Stimulated activated CD4-positive, alpha-beta T cell treated with anti-CD3 and anti-CD28 coated beads, Interleukin-2, amount 100 ng/mL, for 4 hours (primary cell): ENCODE measurements at regions not wholly inside any gene's neighbourhood (a gene's known extent, or its start where the extent isn't known, plus 50 kb on each side); places are given as distances from the start of the nearest gene placed in this dataset.
"Not testable (repeated sequence)": the region's sequence is repeated elsewhere in the genome, so short reads cannot be mapped to it uniquely, and the experiment has no call there.

ENCODE experiments used
- DNase-seq: peaks from one replicate; pipeline ENCODE4 v3.0.0-alpha.2; 2020; ENCODE audit warnings: low read depth

DNA sequence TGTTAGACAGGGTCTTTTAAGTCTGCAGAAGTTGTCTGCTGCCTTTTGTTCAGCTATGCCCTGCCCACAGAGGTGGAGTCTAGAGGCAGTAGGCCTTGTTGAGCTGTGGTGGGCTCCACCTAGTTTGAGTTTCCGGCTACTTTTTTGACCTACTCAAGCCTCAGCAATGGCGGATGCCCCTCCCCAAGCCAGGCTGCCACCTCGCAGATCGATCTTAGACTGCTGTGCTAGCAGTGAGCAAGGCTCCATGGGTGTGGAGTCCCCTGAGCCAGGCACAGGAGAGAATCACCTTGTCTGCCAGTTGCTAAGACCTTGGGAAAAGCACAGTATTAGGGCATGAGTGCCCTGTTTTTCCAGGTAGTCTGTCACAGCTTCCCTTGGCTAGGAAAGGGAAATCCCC, 664.6 kb upstream of the DPPA4 start:
- not testable (repeated sequence) for DNase-seq

GRCh38 chr3:110006913-110007312, 669.6 kb upstream of the DPPA4 start:
- no peak for DNase-seq

GRCh38 chr3:110015231-110015963, 678.1 kb upstream of the DPPA4 start:
- DNase-seq, result no peak

- DNase-seq, result no peak
Observed at GRCh38 chr3:110016235-110016815, 679.0 kb upstream of the DPPA4 start.

DNA sequence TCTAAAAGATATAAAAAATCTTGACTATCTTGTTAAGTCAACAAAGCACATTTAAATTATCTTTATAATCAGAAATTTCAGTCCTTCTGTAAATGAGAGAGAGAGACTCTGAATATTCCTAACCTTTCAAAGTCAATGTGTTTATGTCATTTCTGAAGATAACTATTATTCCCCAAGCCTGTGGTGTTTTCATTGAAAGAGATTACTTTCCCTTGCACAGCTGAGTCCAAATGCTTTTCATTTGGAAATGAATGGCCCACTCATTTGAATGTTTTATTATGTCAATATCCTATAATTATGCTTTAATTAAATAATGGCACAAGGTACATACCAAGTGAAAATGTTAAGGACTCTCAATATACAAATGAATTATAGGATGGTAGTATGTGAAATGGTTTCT, 680.0 kb upstream of the DPPA4 start:
- DNase-seq, result no peak

DNA sequence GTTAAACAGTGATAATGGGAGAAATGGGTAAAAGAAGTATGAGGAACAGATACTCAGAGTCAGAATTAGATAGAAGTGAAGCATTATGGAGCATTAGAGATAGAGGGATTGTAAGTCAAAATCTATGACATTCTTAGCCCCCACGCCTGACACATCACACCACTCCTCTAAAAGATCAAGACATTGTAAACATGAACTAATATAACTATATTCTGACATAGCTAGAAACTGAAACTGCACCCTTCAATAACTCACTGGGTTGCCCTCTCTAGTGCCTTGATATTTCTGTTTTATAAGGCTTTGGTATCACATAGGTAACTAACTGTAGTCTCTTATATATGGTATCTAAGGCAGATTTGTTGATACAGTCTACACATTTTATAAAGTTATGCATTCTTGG, 684.3 kb upstream of the DPPA4 start:
- DNase-seq, result no peak

- DNase-seq, result not testable (repeated sequence)
Observed at GRCh38 chr3:110023022-110023421, 685.7 kb upstream of the DPPA4 start.

DNA sequence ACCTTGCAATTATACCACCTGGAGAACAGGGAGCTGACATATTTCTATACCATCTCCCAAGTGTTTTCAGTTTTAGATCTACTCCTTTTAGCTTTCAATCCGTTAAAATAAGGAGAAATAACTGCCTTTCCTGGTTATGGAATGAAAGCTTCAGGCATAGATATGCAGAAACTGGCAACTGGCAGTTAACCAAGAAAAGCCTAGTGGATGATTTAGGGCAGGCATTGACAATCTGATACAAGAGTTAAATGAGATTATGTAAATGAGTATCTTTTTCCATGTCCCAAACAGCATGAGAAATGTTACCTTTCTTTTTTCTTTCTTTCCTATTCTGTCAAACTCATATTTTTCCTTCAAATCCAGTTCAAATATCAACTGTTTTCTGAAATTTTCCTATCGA, 689.1 kb upstream of the DPPA4 start:
- DNase-seq, result no peak

DNA sequence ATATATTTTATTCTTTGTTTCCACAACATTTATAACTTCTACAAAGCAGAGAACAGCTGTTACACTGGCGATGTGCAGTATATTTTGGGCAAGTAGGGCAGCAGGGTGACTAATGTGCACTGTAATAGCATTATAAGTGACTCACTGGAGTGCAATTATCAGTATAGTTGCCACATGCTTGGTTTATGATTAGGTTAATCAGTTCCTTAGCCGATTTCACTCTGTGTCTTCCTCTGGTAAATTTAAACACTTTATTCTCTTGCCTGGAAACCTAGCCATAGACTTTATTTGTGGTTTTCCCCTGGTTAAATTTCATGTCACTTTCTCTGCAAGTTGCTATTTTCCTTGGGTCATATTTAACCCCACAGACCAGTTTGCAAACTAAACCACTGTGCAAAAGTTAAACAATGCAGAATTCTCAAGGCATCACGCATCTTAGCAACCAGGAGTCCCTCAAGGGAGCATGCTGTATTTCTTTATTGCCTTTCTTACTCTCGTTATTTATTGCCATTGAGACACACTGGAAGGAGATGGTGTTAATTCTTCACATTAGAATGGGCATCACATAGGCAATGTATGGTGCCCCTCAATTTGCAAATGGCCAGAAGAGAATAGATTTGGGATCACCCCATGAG, 690.2 kb upstream of the DPPA4 start:
- DNase-seq, result no peak

DNA sequence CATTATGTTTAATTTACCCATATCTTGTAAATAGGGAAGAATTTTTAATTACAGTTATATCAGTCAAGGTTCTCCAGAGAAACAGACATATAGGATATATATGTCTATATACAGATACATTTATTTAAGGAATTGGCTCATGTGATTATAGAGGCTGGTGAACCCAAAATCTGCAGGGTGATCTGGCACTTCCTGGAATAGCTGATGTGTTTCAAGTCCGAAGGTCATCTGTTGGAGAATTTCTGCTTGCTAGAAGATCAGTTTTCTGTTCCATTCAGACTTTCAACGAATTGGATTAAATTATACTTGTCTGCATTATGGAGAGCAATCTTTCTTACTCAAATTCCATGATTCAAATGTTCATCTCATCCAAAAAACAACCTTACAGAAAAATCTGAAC, 694.6 kb upstream of the DPPA4 start:
- no peak for DNase-seq

DNA sequence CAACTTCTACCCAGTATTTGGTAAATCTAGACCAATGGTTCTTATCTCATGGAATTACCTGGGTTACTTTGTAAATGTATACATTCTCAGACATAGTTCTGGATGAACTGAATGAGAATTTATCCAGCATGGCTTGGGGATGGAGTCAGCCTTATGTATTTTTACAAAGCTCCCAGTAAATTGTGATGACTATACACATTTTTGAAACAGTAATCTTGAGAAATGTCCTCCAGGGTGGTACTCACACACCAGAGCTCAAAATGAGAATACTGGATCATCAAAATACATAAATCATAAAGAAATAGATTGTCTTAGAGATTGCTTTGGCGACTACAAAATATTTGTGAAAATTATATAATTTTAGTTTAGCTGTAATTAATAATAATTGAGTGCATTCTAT, 722.1 kb upstream of the DPPA4 start:
- no peak for DNase-seq

- no peak for DNase-seq
Observed at GRCh38 chr3:110062716-110063115, 725.4 kb upstream of the DPPA4 start.

- DNase-seq, result no peak
Observed at GRCh38 chr3:110063178-110063577, 725.8 kb upstream of the DPPA4 start.

GRCh38 chr3:110066206-110066605, 728.9 kb upstream of the DPPA4 start:
- no peak for DNase-seq

DNA sequence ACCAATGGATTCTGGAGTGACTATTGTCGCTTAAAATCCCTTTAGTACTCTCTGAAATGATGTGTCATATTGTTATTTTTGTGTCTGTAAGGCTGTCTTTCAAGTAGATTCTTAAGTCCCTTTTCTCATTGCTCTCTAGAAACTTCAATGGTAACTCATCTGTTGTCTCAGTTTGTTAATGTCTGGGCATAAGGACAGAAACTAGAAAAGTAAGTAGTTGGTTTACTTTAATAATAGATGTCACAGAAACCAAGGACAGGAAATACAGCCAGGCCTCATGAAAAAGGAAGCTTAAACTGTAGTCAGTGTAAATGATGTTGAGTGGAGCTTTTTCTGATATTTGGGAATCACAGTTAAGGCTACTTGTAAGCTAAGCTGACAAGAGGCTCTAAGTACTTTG, 730.2 kb upstream of the DPPA4 start:
- DNase-seq, result no peak

DNA sequence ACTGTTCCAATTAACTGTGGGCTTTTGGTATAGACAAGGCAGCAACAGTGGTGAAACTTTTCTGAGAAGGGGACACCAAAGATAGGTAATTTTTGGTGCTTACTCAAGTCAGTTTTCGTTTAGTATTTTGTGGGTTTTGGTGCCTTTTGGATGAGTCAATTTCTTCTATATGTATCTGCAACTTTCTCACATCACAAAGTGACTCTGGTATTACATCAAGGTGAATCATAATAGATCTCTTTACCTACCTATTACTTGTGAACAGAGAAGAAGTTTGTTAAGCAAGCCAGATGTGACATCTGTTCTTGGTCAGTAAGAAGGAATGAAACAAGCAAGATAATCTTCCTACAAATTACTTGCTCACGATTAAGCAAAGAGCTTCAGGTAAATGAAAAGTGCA, 732.4 kb upstream of the DPPA4 start:
- DNase-seq, result no peak

DNA sequence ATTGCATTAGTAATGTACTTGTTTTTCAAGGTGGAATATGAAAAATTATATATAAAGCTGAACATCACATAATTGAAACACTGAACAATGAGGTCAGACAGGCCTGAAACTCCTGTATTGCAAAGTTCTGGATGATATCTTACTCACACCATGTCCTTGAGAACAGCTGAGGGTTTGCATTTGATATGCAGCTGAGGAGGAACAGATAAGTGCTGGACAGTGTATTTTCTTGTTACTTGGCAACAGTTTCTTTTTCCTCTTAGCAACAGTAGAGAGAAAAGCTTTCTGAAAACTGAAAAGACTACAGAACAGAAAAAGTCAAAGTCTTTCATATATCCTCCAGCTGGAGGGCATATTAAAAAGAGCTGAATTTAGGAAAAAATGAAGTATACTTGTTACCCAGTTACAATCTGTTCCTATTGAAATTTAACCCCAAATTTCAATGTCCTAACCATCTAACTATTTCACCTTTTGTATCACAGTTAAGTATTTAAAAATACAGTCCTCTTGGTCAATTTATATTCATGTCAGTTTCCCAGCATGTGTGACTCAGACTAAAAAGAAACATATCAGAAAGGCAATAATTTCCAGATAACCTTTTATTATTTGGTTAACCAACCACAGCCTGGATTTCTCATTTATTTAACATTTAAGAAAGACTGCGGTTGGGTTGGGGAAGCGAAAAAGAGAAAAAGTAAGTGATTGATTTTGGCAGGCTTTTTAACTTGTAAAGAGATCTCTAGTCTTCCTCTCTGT, 733.0 kb upstream of the DPPA4 start:
- no peak for DNase-seq

DNA sequence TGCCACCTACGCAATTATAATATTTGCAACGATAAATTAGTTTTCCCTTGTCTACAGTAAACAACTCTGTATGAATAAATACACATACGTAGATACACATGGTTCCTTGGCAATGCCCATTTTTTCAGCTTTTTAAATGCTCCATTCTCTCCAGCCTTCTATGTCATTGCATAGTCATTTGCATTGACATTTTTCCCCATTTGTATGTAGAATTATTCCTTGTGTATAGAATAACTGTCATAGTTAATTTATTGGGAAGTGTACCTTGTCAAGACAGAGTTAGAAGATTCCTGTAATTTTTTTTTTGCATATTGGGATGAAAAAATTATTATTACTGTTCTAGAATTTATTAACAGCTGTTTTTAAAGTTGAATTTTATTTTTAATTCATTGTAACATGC, 736.7 kb upstream of the DPPA4 start:
- no peak for DNase-seq

DNA sequence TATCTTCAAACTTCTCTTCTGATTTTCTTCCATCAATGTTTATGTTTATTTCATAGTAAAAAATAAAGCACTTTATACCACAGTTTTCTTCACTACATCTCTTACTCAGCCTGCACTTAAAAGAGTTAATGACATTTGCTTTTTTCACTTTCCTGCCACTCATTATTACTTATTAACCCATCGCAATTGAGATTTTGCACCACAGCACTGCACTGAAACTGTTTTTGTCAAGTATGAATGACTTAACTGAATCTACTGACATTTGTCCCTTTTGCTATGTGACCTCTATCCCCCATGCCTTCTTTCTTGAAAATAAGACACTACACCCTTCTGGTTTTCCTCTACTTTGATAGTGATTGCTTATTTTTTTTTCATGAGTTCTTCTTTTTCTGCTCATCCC, 739.7 kb upstream of the DPPA4 start:
- DNase-seq, result no peak

GRCh38 chr3:110093411-110093810, 756.1 kb upstream of the DPPA4 start:
- DNase-seq, result no peak

GRCh38 chr3:110093812-110094401, 756.6 kb upstream of the DPPA4 start:
- DNase-seq, result no peak

GRCh38 chr3:110099711-110100110, 762.4 kb upstream of the DPPA4 start:
- DNase-seq, result no peak

DNA sequence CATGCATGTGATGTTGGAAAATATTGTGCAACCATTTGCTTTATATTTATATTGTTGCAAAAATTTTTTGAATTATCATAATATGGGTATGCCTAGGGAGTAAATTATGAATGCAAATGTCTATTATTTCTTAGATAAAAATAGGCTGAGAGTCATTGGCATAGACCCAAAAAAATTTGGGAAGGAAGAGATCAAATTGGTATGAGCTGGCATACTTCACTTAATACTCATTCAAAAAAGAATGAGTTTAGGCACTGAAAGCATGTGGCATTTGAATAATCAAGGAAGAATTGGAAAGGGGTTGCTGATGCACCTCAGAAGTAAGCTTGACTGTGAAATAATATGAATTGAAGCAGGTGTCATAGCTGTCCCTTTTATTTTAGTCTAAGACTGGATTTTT, 764.0 kb upstream of the DPPA4 start:
- DNase-seq, result no peak
